Lower leg skin (tissue), 4 donors: ENCODE measurements at regions not wholly inside any gene's neighbourhood (a gene's known extent, or its start where the extent isn't known, plus 50 kb on each side); places are given as distances from the start of the nearest gene placed in this dataset.

Experiments
- DNase-seq, 2 donors: peaks; one replicate each; pipeline ENCODE4 v3.0.0-alpha.2; 2019; ENCODE audit warnings: low spot score in 2 of 2
- H3K4me3 ChIP-seq: fragments of 200-600 bp; sonication (generic); 2 replicates; pipeline ENCODE4 v1.5.1; 2017; ENCODE audit warnings: mild to moderate bottlenecking, low read depth; ENCODE audit not compliant: poor library complexity, severe bottlenecking
- CTCF ChIP-seq, 3 donors: fragments of 450-650 bp; IDR thresholded peaks; one replicate each; pipeline ENCODE4 v1.5.1; 2016; ENCODE audit warnings: antibody characterized with exemption in 3 of 3, mild to moderate bottlenecking in 3 of 3, moderate library complexity in 2 of 3
- POLR2A ChIP-seq, 2 donors: fragments of 450-650 bp; IDR thresholded peaks; one replicate each; pipeline ENCODE4 v1.6.1; 2016 to 2017; ENCODE audit warnings: antibody characterized with exemption in 2 of 2, mild to moderate bottlenecking in 1 of 2, moderate library complexity in 1 of 2
- WGBS, 2 donors: methylation state at CpG; one replicate each; pipeline ENCODE4 v1.1.5; 2018; 5-methylcytosine and 5-hydroxymethylcytosine counted together
- intact Hi-C: fragments of 100-400 bp; cut with DNase I; formaldehyde crosslinking; loops from one replicate; pipeline ENCODE4 v1.15.0; 2023; ENCODE audit warnings: low total_unique reads

- DNase-seq, result no peak
- 76 to 87% methylated on average over 4 of the region's 4 CpGs for WGBS, 2 donors
- TF ChIP-seq POLR2A (IDR thresholded peaks at IDR 0.05) (no peak), CTCF (IDR thresholded peaks at IDR 0.05) (no peak)
- intact Hi-C loops, result no loop called here
- H3K4me3 ChIP-seq, result no peak overlapping the region
These were observed 263.3 kb downstream of the TMEM167A start for GRCh38 chr5:82813861-82814260.

GRCh38 chr5:82812575-82812974, 264.6 kb downstream of the TMEM167A start:
- WGBS, 2 donors, result 89 to 91% methylated on average over 2 of the region's 2 CpGs
- intact Hi-C loops, result no loop called here
- TF ChIP-seq CTCF (IDR thresholded peaks at IDR 0.05) (no peak), POLR2A (IDR thresholded peaks at IDR 0.05) (no peak)
- no peak for DNase-seq
- no peak overlapping the region for H3K4me3 ChIP-seq

- 70 to 72% methylated on average over 6 of the region's 6 CpGs for WGBS, 2 donors
- H3K4me3 ChIP-seq, result no peak overlapping the region
- DNase-seq, result no peak
- no peak for TF ChIP-seq CTCF (IDR thresholded peaks at IDR 0.05)
- TF ChIP-seq POLR2A (IDR thresholded peaks at IDR 0.05), result no peak
- intact Hi-C loops, result no loop called here
These were observed 265.7 kb downstream of the TMEM167A start for GRCh38 chr5:82811490-82811889.

GRCh38 chr5:82809420-82810143, 267.6 kb downstream of the TMEM167A start:
- H3K4me3 ChIP-seq, result no peak overlapping the region
- WGBS, 2 donors, result 41 to 42% methylated on average over 2 of the region's 2 CpGs
- DNase-seq, result no peak
- TF ChIP-seq CTCF (IDR thresholded peaks at IDR 0.05) (no peak), POLR2A (IDR thresholded peaks at IDR 0.05) (no peak)
- intact Hi-C loops, result no loop called here

- WGBS, 2 donors, result 25 to 37% methylated on average over 3 of the region's 3 CpGs
- DNase-seq, result no peak
- TF ChIP-seq POLR2A (IDR thresholded peaks at IDR 0.05) (no peak), CTCF (IDR thresholded peaks at IDR 0.05) (no peak)
- intact Hi-C loops, result no loop called here
- H3K4me3 ChIP-seq, result no peak overlapping the region
These were observed 268.2 kb downstream of the TMEM167A start for GRCh38 chr5:82808960-82809359.

GRCh38 chr5:82807021-82807420, 270.2 kb downstream of the TMEM167A start:
- intact Hi-C loops, result no loop called here
- no peak for DNase-seq
- WGBS, 2 donors, result 70 to 72% methylated on average over 2 of the region's 2 CpGs
- H3K4me3 ChIP-seq, result no peak overlapping the region
- no peak for TF ChIP-seq CTCF (IDR thresholded peaks at IDR 0.05)
